SU-DHL-6 (cell line): ENCODE measurements at regions not wholly inside any gene's neighbourhood (a gene's known extent, or its start where the extent isn't known, plus 50 kb on each side); places are given as distances from the start of the nearest gene placed in this dataset.

Source experiments
- CTCF ChIP-seq: fragments of 200-600 bp; sonication (generic); IDR thresholded peaks from one replicate; pipeline ENCODE4 v1.5.1; 2017; ENCODE audit warnings: antibody characterized with exemption, mild to moderate bottlenecking, low read length, moderate library complexity; ENCODE audit not compliant: insufficient read depth, poor library complexity, severe bottlenecking
- EZH2phosphoT487 ChIP-seq: fragments of 200-600 bp; sonication (generic), shearing (Covaris generic); conservative IDR thresholded peaks from 2 replicates; pipeline ENCODE4 v1.6.1; 2018; ENCODE audit warnings: mild to moderate bottlenecking, antibody characterized with exemption, low read length, moderate library complexity, mixed read lengths

GRCh38 chr11:116535994-116536393 lies 236.8 kb downstream of the BUD13 start:
- TF ChIP-seq CTCF, result no peak
- no peak for TF ChIP-seq EZH2phosphoT487
